ENCODE measurements at regions not wholly inside any gene's neighbourhood (a gene's known extent, or its start where the extent isn't known, plus 50 kb on each side); places are given as distances from the start of the nearest gene placed in this dataset.

DNA sequence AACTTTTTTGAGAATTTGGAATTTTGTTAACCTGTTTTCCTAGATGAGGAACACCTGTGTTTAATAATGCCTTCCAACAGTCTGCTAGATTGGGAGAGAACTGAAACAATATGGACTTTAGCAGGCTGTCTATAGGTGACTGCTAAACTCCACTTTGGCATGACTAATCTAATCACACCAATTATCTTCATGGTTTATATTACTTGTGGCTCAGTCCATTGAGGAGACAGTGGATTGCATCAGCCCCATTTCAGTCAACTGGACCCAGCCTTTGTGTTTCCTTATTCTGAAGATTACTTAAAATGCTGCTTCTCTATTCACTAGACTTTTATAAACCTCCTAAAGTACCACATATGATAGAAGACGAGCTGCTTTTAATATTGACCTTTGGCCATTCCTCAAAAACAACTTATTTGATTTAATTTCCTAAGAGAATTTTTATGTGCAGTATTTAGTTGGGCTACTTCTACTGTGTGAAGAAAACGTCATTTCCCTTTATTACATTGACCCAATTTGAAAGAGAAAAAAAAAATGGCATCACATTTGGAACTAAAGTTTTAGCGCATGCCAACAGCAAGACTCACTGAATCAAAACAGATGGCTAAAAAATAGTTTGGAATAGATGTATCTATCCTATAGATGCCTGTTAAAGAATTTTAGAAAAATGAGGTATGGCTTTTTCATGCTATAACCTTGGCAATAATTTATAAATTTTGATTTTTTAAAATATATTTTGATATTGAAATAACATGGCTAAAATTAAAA lies 295.8 kb downstream of the NDFIP2 start:
- DNase-seq (ENCODE audit: low read depth): no peak

DNA sequence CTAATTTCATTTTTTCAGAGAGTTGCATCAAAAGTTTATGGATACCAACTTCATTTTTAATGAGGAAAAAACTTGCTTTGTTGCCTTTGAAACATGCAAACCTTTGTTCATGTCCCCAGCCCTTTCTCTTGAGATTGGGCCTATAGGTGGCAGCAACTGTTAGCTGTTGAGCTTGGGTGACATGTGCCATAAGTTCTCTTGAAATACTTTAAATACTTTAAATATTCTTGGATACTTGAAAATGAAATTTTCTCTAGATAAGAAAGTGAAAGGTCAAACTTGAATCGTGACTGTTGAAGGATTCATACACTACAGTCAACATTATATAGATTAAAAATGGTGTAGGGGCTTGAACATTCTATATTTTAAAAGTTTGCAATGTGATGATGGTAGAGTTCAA lies 294.9 kb downstream of the NDFIP2 start:
- no peak for DNase-seq (ENCODE audit: low read depth)

DNA sequence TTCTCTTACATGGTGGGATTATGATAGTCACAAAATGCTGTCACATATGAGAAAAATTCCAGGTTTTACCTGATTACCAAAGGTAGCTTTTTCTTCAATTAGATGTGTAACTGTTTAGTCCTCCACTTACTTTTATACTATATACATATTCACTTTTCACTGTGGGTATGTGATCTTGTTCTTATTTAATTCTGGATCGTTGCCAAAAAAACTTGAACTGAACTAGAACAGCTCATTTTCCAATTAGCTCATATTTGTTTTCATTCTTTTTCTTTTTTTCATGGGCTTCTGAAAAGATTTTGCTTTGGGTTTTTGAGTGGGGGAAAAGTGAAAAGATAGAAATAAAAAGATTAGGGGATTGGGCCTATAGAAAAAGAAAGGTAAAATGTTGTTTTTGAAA lies 291.9 kb downstream of the NDFIP2 start:
- no peak for DNase-seq (ENCODE audit: low read depth)

DNA sequence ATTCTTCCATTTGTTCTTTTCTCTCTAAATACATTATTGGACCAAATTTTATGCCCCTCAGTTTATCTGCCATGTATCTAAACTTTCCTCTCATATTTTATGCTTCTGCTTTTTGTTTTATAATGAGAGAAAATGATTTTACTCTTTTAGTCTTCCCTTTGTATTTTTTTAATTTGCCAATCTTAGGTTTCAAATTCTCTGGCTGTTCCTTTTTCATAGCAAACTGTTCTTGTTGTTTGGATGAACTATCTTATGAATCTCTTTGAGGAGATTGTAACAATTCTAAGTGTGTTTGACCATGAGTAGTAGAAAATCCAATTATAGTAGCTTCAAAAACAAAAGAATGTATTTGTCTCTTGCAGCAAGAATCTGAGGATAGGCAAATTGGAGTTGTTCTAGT lies 290.5 kb downstream of the NDFIP2 start:
- DNase-seq (ENCODE audit: low read depth): no peak

DNA sequence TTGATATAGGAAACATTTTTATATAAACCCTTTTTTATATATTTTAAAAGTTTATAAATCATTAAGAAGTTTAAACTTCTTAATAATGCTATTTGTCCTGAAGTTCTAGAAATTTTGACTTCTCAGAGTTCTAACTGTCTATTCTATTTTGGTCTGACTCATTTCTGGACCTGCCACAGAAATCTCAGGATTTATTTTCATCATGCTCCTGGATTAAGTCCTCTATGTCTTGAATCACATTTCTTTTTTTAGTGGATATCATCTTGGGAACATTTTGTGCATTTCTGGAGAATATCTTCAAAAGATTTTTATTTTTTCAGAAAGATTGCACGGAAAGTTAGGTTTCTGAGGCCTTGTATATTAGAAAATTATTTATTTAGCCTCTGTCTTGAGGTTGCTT lies 289.1 kb downstream of the NDFIP2 start:
- no peak for DNase-seq (ENCODE audit: low read depth)

DNA sequence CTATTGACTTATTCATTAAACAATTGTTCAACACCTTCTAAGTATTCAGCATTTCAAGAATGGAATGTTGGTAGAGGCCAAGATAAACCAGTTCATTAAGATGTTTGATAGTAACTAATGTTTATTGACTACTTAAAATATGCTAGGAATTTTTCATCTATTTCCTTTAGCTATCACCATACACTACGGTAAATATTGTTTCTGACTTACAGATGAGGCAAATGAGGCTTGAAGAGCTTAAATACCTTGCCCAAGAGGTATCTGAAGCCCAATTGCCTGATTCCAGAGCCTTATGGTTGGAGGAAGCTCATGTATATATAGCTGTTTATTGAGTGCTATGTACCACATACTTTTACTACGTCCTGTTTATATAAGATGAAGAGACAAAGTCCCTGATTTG lies 286.2 kb downstream of the NDFIP2 start:
- DNase-seq (ENCODE audit: low read depth): no peak

DNA sequence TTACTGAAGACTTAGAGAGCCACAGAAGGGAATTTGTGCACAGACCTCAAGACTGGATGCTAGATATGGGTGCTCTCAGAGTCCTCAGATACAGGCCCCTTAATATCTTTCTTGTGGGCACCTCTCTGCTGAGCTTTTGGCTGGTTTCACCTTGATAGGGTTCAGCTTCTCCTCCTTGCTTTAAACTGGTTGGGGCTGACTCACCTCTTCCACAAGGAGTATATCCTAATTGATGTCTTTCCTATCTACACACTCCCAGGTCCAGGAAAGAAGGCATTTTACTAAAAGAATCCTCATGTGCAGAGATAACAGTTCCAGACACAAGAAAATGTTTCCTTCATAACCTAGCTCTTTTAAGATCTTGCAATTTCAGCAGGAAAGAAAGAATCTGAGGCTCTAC lies 284.4 kb downstream of the NDFIP2 start:
- no peak for DNase-seq (ENCODE audit: low read depth)

DNA sequence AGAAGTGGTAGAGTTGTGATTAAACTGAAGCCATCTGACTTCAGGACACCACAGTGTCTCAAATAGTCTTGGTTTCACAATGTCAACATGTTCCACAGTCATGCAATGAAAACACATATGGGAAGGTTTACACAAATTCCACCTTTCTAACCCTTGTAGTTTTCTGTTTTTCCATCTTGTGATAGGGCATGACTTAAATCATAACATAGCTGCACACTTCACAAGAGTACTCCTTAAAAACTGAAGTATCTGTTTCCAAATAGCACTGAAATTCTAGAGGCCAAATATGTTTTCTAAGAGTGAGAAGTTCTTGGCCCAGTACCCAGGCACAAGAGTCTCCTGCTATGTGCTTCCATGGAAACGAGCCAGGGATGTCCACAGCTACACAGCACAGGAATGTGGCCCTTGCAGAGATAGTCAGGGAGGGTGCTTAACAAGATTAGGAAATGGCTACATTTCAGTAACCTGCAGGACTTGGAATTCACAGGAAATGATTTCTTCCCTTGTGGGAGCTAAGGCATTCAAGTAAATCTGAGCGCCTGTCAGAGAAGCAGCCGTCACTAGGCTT lies 269.1 kb downstream of the NDFIP2 start:
- no peak for DNase-seq (ENCODE audit: low read depth)

DNA sequence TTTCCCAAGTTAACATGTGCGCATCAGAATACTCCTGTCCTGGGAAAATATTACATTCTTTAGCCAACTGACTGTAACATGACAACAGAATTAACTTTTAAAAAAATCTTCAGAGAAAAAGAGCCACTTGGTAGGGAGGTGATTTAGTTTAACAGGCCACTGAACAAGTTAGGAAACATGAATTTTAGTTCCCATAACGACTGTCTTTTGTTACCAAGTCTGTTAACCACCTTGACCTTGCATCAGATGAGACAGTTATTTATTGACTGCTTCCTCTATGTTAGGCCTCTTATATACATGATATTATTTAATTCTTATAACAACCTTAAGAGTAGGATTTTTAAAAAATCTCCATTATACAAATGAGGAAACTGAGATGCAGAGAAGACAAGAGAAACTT lies 268.6 kb downstream of the NDFIP2 start:
- no peak for DNase-seq (ENCODE audit: low read depth)

DNA sequence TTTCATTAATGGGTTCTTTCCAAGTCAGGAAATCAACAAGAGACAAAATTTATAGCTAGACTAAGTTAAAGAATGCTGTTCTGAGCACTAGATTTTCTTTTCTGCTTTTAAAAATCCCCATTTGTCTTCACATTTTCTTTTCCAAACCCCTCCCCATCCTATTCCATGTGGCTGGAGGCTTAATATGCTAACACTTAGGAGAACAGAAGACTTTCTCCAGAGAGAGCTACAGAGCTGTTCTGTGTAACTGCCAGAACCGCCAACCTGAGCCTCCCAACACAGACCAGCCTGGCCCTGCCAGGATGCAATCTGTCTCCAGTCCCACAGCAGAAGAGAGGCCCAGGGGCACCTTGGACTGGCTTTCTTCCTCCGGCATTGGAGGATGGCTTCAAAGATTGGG lies 264.1 kb downstream of the NDFIP2 start:
- no peak for DNase-seq (ENCODE audit: low read depth)

DNA sequence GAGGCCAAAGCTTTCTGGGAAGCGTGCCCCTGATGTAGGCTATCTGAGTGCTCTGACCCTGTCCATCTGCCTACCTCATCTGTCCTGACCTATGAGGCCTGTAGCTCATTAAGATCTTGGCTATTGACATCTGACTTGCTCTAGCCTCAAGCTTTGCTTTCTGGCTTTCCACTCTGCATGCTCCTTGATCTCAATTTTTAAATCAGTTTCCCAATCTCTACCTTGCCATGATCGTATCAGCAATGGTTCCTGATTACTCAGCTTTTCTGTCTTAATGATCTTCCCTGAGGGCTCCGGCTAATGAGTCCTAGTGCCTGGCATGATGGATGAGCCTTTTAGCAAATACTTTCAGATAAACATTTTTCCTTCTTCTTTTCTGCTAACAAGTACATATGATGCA lies 262.0 kb downstream of the NDFIP2 start:
- no peak for DNase-seq (ENCODE audit: low read depth)

DNA sequence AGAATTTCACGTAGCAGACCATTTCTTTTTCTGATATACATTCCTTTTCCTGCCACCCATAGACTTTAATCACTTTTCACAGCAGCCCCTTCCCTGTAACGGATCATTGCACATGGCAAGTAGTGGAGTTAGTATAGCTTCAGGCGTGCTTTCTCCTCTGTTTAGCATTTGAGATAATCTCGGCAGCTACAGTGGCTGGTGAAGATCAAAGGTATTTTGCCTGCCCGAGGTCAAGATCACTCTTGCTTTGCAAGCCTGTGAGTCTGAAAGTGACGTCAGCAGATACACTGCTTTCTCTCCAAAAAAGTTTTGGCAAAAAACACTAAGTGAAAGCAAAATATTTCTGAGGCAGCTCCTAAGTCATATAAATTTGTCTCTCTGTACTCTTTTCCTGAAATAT lies 260.0 kb downstream of the NDFIP2 start:
- DNase-seq (ENCODE audit: low read depth): no peak

DNA sequence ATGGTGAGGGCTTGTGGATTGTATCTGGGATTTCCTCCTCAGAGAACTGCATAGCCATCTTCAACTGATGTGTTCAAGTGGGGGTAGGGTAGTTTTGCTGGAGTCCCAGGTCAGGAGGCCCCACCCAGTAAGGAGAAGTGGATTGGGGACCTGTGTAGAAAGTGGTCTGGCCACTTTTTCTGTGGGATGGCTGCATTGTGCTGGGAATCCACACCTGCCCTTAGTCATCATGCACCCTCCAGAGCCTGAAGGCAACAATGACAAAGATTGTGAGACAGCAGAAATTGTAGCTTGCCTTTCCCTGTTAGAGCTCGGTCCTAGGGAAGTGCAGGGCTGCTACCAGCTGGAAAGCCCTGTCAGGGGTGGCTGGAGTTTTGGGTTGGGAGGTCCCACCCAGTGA lies 255.4 kb downstream of the NDFIP2 start:
- no peak for DNase-seq (ENCODE audit: low read depth)

DNA sequence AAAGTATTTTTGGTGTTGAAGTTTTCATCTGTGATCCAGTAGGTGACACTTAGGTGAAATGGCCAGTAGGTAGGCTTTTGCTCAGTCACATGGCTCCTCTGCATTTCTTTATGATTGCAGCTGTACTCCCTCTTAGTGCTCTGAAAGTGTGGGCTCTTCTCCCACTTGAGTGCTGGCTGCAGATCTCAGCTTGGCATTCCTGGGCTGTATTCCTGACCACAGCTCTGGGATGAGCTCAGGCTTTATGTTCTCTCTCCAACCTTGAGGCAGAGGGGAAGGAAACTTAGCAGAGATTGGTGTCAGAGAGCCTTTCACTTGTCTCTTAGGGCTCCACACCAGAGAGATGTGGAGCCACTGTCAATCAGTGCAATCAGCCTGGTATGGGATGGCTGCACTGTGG lies 254.3 kb downstream of the NDFIP2 start:
- DNase-seq (ENCODE audit: low read depth): no peak

DNA sequence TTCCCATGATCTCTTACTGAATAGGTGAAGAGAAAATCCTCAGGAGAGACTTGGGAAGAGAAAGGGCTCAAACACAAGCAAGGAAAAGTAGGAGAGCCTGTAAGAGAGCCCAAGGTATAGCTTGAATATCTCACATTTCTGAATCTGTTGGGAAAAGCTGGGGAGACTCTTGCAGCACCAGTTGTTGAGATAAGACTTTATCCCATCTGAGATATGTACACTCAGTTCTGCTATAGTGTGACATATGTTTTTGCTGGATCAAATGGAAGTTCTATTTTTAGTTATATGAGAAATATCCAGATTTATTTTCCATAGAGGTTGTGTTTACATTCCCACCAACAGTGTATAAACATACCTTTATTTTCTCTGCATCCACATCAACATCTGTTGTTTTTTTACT lies 246.1 kb downstream of the NDFIP2 start:
- no peak for DNase-seq (ENCODE audit: low read depth)

DNA sequence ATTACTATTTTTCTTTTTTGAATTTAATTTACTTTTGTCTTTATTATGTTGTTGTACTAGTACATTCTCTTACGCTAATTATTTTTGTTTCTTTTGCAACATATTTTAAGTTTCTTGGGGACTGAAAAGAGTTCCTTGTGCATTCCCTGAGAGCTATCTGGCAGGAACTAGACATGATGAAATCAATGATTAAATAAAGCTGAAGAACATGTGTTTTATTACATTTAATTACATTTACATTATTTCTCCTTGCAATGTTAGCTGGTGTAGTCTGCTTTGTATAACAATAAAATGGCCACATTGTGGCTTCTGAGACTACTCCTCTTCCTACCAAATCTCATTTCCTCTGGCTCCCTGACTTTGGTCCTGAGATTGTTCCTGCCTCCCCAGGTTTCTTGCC lies 244.9 kb downstream of the NDFIP2 start:
- DNase-seq (ENCODE audit: low read depth): no peak

DNA sequence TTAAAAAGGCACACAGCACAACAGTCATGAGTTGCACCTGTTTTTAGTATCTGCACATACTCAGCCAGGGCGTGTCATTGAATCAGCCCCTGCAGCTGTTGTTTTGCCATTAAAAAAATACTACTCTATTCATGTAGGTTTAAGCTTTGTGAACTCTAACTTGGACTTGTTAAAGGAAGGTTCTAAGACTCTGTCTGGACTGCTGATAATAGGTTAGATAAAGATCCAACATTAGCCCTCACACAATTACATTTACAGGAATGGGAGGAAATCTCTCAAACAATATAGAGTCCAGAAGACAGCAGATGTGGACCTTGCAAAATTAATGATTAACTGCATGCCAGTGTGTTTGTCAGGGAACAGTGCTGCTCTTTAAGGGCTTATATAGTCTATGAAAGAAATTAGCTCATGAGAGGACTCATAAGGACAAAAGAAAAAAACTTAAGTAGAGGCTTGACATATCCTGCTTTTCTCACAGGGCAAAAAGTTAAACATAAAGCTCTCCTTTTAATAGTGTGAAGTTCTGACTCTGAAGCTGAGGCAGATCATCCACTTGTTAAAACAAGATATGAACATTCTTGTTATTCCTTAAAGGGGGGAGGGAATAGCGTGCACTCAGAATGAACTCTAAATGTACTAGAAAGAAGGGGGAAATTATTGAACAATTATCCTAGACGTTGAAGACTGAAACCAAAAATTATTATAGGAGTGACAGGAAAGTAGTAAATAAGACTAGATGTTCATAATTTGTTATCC lies 243.6 kb downstream of the NDFIP2 start:
- no peak for DNase-seq (ENCODE audit: low read depth)

DNA sequence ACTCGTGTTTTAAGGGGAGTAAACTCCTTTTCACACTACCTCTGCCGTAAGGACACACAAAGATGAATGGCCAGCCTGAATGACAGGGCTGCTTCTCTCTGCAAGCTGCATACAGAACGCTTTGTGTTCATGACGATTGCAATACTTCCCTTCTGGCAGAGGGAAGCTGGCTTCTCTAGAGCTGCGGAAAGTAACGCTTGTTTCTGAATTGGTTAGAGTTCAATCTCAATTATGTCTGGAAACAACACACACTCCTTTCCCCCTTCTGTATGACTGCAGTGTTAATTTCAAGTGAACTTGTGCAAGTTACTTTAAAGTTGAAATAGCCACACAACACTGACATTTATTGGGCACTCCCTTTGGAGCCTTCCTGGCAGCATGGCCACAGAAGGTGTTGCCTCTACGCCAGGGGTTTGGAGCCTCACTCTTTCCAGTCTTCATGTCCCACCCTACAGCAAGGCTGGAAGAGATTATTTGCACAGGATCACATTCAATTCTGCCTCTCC lies 242.6 kb downstream of the NDFIP2 start:
- DNase-seq (ENCODE audit: low read depth): no peak

DNA sequence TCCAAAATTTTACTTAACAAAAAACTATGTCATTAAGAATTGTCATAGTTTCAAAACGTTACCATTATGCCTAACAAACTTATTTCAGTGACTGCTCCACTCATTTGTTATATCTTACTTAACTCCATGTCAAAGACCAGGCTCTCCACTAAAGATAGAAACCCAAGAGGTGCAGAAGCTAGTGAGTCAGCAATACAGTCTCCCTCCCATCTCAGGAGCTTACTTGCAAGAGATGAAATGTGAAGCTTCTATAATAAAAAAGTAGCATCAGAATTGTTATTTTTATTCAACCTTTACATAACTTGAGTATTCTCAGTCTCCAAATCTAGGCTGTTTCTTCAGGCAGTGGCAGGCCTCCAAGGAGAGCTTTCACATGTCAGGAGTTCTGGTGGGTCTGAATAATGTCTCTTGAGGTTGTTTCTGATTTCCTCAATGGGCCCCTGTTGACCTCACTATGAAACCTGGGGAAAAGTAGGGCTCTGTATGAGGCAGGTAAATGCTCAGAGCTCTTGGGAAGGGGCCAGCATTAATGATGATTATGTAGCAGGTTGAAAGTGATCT lies 242.0 kb downstream of the NDFIP2 start:
- no peak for DNase-seq (ENCODE audit: low read depth)

DNA sequence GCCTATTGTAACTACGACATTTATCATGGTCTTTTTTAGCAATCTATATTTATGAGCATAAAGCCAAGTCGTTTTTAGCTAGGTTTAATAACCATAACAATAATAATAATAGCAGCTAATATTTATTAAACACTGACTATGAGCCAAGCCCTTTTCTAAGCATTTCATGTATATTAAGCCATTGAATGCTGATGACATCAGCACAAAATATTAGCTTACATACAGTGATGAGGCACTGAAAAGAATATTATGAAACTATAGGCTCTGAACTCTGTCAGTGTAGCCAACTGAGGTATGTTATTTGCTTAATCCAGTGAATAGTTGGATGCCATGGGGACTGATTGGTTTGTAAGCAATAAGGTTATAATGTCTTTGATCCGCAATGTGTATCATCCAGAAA lies 235.2 kb downstream of the NDFIP2 start:
- DNase-seq (ENCODE audit: low read depth): no peak

DNA sequence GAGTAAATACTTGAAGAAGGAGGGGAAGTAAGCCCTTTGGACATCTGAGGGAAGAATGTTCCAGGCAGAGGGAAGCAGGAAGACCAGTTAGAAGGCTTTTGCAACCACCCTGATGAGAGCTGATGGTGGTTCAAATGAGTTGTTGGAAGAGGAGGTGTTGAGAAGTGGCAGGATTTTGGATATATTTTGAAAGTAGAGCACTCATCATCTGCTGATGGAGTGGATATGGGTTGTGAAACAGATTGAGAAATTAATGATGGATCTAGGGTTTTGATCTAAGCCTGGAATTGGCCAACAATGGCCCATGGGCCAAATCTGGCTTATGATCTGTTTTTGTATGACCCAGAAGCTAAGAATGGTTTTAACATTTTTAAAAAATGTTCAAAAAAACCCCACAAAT lies 230.7 kb downstream of the NDFIP2 start:
- DNase-seq (ENCODE audit: low read depth): no peak

DNA sequence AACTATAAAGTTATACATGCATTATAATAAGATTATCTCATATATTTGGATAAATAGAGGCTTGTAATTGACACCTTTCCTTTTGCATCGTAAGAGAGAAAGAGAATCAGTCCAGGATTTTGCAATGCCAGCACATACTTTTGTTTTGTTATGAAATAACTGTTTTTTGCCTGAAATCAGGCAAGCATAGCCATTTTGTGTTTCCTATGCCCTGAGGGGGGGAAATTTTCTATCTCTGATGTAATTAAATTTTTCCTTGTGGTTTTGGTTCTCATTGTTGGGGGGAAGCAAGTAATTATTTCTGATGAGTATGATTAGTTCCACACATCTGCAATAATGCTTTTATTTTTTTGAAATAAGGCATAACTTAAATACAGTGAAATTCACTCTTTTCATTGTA lies 229.4 kb downstream of the NDFIP2 start:
- no peak for DNase-seq (ENCODE audit: low read depth)

DNA sequence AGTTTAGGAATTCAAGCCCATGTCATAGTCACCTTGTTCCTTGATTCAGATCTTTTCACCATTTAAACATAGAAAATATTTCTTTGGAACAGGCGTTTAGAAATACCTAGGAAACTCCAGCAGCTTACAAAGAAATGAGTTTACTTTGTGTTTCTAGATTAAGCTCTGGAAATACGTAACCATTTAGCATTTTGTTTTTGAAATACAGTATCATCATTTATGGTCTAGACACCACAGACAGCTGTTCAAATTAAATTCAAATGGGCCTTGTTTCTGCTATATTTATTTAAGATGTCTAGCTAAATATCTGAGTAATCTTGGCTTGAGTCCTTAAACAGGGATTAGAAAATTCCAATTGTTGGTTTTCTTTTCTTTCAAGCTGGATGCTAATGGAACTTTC lies 228.5 kb downstream of the NDFIP2 start:
- no peak for DNase-seq (ENCODE audit: low read depth)
